Activated naive CD8-positive, alpha-beta T cell treated with anti-CD3 and anti-CD28 coated beads, Interleukin-2, amount 50 U/mL, for 24 hours (primary cell): ENCODE measurements at regions not wholly inside any gene's neighbourhood (a gene's known extent, or its start where the extent isn't known, plus 50 kb on each side); places are given as distances from the start of the nearest gene placed in this dataset.
"Not testable (repeated sequence)": the region's sequence is repeated elsewhere in the genome, so short reads cannot be mapped to it uniquely, and the experiment has no call there.

Experiments
- ATAC-seq: fragments of 150-1000 bp; cut with Tn5 transposase; one replicate; pipeline ENCODE4 v1.10.0; 2021
- DNase-seq: peaks from one replicate; pipeline ENCODE4 v3.0.0; 2021
- H3K27ac Mint-ChIP-seq: one replicate; pipeline ENCODE4 v1.8.0; 2021; ENCODE audit warnings: mild to moderate bottlenecking, mixed read lengths
- H3K27me3 Mint-ChIP-seq: one replicate; pipeline ENCODE4 v1.8.0; 2021; ENCODE audit warnings: mixed read lengths
- H3K36me3 Mint-ChIP-seq: one replicate; pipeline ENCODE4 v1.8.0; 2021; ENCODE audit warnings: low read depth, mixed read lengths
- H3K4me1 Mint-ChIP-seq: one replicate; pipeline ENCODE4 v1.8.0; 2021; ENCODE audit warnings: mixed read lengths
- H3K4me3 Mint-ChIP-seq: one replicate; pipeline ENCODE4 v1.8.0; 2021; ENCODE audit warnings: mild to moderate bottlenecking, moderate library complexity, mixed read lengths
- H3K9me3 Mint-ChIP-seq: one replicate; pipeline ENCODE4 v1.8.0; 2021; ENCODE audit warnings: mixed read lengths

GRCh38 chr18:56444201-56444600 lies 194.2 kb downstream of the TXNL1 start:
- Mint-ChIP-seq H3K4me1 (no peaks in the 10 kb centered on the region), H3K4me3 (no peak overlapping the region), H3K27me3 (no peaks in the 10 kb centered on the region), H3K27ac (no peak overlapping the region), H3K9me3 (peaks cover 7% of the 10 kb centered on the region), H3K36me3 (no peaks in the 10 kb centered on the region)
- ATAC-seq (no peak), DNase-seq (no peak)

DNA sequence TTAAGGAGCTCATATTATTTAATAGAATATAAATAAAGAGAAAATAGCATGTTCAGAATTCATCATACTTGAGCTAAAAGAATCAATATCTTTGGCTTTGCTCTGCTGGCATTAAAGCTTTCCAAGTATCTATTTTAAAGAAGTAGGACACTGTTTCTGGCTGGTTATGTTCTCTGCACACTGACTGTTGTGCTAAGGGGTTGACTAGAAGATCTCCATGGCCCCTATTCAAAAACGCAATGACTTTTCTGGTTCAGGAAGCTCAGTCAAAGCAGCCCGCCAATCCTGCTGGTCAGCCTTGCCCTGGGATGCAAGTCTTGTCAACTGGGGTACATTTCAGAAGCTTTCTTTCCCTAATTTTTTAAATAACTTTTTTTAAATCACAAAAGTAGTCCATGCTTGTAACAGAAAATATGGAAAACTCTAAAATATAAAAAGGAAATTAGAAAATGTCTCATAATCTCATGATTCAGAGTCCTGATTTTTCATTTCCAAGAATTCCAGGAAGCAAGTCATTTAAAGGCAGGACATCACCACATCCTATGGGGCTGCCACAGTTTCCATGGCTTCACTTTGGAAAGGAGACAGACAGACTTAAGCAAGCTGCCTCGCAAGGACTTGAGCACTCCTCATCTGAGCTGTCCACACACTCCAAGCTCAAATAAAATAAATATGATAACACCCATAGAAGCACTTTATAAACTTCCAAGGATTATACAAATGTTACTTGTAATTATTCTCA lies 195.1 kb downstream of the TXNL1 start:
- no peaks in the 10 kb centered on the region for H3K36me3 Mint-ChIP-seq
- DNase-seq: no peak

GRCh38 chr18:56438480-56438879 lies 199.9 kb downstream of the TXNL1 start:
- not testable (repeated sequence) for H3K9me3 Mint-ChIP-seq, DNase-seq, H3K4me1 Mint-ChIP-seq, H3K27me3 Mint-ChIP-seq, H3K36me3 Mint-ChIP-seq, H3K27ac Mint-ChIP-seq, ATAC-seq, H3K4me3 Mint-ChIP-seq

More for the DNA sequence above, 195.1 kb downstream of the TXNL1 start:
- Mint-ChIP-seq H3K4me3 (no peak overlapping the region), H3K4me1 (no peaks in the 10 kb centered on the region), H3K9me3 (peaks cover 7% of the 10 kb centered on the region), H3K27me3 (no peaks in the 10 kb centered on the region), H3K27ac (no peak overlapping the region)
- ATAC-seq: no peak

GRCh38 chr18:56436651-56437050 lies 201.7 kb downstream of the TXNL1 start:
- peaks cover 7% of the 10 kb centered on the region for H3K9me3 Mint-ChIP-seq
- H3K27ac Mint-ChIP-seq: no peak overlapping the region
- H3K4me1 Mint-ChIP-seq: no peaks in the 10 kb centered on the region
- no peak for DNase-seq
- no peak for ATAC-seq
- no peak overlapping the region for H3K4me3 Mint-ChIP-seq
- no peaks in the 10 kb centered on the region for H3K27me3 Mint-ChIP-seq
- no peaks in the 10 kb centered on the region for H3K36me3 Mint-ChIP-seq

DNA sequence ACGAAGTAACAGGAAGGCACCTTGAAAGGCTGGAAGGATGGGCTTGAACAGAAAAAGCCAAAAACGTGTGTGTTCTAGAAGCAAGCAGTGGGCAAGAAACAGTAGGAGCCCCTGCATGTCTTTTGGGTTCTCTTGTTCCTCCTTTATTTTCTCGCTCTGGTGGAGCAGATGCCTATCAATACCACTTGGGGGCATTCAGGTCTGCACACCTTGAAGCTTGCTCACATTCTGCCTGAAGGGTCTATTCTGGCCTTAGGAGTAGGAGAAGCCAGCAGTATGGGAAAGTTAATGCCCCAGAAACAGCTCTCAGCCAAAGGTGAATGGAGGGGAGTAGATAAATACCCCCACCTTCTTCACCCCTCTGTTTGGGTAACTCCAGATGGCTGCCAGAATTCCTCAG lies 204.5 kb downstream of the TXNL1 start:
- no peaks in the 10 kb centered on the region for H3K27me3 Mint-ChIP-seq
- no peaks in the 10 kb centered on the region for H3K36me3 Mint-ChIP-seq
- ATAC-seq (no peak), DNase-seq (no peak)
- H3K27ac Mint-ChIP-seq: no peak overlapping the region
- no peak overlapping the region for H3K4me3 Mint-ChIP-seq
- H3K4me1 Mint-ChIP-seq: no peaks in the 10 kb centered on the region
- H3K9me3 Mint-ChIP-seq: peaks cover 4% of the 10 kb centered on the region

DNA sequence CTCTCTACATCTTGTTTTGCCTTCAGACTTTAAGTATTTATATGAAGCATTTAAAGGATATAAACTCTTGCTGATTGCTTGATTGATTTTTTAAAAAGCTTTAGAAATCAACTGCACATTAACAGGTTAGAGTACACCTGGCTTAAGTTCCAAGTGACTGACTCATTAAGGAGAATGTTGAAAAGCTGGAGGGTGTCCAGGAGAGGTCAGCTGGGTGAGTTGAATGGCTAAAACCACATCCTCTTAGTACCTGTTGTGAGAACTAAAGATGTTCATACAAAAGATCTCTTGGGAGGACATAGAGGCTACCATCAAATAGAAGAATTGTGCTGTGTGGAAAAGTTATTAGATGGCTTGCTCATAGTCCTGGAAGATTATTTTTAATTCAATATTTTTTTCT lies 206.8 kb downstream of the TXNL1 start:
- H3K9me3 Mint-ChIP-seq: peaks cover 11% of the 10 kb centered on the region
- no peaks in the 10 kb centered on the region for H3K36me3 Mint-ChIP-seq
- H3K27ac Mint-ChIP-seq: no peak overlapping the region
- no peak for ATAC-seq
- no peak overlapping the region for H3K4me3 Mint-ChIP-seq
- no peak for DNase-seq
- H3K4me1 Mint-ChIP-seq: no peaks in the 10 kb centered on the region
- H3K27me3 Mint-ChIP-seq: no peaks in the 10 kb centered on the region

DNA sequence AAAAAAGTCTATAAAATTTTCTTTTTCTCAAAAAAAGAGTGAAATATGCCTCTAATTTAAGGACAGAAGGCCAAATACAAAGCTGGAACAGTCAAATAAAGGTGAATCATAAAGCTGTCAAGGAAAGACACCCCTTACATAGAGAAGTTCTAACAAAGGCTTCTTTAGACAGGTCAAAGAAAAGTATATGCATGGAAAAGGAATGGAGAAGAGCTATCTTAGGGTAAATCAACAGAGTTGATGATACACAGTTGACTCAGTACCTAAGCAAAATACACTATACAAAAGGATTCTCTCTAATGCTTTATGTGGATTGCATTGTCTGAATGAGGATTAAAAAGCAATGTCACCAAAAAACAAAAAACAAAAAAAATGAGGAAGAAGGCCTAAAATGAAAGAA lies 214.8 kb downstream of the TXNL1 start:
- Mint-ChIP-seq H3K36me3 (no peaks in the 10 kb centered on the region), H3K27ac (no peak overlapping the region), H3K27me3 (peaks cover 4% of the 10 kb centered on the region), H3K9me3 (peaks cover 15% of the 10 kb centered on the region), H3K4me1 (no peaks in the 10 kb centered on the region), H3K4me3 (no peak overlapping the region)
- ATAC-seq: no peak
- DNase-seq: no peak

- H3K27me3 Mint-ChIP-seq: peaks cover 4% of the 10 kb centered on the region
- no peak overlapping the region for H3K4me3 Mint-ChIP-seq
- ATAC-seq (no peak), DNase-seq (no peak)
- no peaks in the 10 kb centered on the region for H3K36me3 Mint-ChIP-seq
- H3K4me1 Mint-ChIP-seq: no peaks in the 10 kb centered on the region
- H3K9me3 Mint-ChIP-seq: peaks cover 10% of the 10 kb centered on the region
- H3K27ac Mint-ChIP-seq: no peak overlapping the region
Measured at GRCh38 chr18:56421647-56422046, 216.7 kb downstream of the TXNL1 start.

DNA sequence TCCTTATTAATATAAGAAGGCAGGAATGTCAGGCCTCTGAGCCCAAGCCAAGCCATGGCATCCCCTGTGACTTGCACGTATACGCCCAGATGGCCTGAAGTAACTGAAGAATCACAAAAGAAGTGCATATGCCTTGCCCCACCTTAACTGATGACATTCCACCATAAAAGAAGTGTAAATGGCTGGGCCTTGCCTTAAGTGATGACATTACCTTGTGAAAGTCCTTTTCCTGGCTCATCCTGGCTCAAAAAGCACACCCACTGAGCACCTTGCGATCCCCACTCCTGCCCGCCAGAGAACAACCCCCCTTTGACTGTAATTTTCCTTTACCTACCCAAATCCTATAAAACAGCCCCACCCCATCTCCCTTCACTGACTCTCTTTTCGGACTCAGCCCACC lies 217.5 kb downstream of the TXNL1 start:
- not testable (repeated sequence) for H3K4me1 Mint-ChIP-seq, H3K27me3 Mint-ChIP-seq, ATAC-seq, DNase-seq, H3K27ac Mint-ChIP-seq, H3K4me3 Mint-ChIP-seq, H3K36me3 Mint-ChIP-seq, H3K9me3 Mint-ChIP-seq

DNA sequence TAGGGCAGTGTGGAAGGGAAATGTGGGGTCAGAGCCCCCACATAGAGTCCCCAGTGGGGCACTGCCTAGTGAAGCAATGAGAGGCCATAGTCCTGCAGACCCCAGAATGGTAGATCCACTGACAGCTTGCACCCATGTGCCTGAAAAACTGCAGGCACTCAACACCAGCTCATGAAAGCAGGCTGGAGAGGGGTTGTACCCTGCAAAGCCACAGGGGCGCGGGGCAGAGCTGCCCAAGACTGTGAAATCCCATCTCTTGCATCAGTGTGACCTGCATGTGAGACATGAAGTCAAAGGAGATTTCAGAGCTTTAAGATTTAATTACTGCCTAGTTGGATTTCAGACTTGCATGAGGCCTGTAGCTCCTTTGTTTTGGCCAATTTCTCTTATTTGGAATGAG lies 224.0 kb downstream of the TXNL1 start:
- no peak for ATAC-seq
- Mint-ChIP-seq H3K4me1 (no peaks in the 10 kb centered on the region), H3K9me3 (peaks cover 26% of the 10 kb centered on the region), H3K27ac (no peak overlapping the region), H3K36me3 (no peaks in the 10 kb centered on the region), H3K27me3 (no peaks in the 10 kb centered on the region), H3K4me3 (no peak overlapping the region)
- DNase-seq: no peak

DNA sequence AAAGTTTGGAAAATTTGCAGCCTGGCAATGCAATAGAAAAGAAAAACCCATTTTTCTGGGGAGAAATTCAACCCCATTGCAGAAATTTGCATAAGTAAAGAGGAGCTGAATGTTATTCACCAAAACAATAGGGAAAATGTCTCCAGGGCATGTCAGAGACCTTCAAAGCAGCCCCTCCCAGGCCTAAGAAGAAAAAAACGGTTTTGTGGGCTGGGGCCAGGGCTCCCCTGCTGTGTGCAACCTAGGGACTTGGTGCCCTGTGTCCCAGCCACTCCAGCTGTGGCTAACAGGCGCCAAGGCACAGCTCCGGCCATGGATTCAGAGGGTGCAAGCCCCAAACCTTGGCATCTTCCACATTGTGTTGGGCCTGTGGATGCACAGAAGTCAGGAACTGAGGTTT lies 224.5 kb downstream of the TXNL1 start:
- no peaks in the 10 kb centered on the region for H3K4me1 Mint-ChIP-seq
- no peaks in the 10 kb centered on the region for H3K36me3 Mint-ChIP-seq
- H3K4me3 Mint-ChIP-seq: no peak overlapping the region
- no peak overlapping the region for H3K27ac Mint-ChIP-seq
- DNase-seq (no peak), ATAC-seq (no peak)
- H3K9me3 Mint-ChIP-seq: peaks cover 26% of the 10 kb centered on the region
- no peaks in the 10 kb centered on the region for H3K27me3 Mint-ChIP-seq

GRCh38 chr18:56412951-56413350 lies 225.4 kb downstream of the TXNL1 start:
- H3K4me3 Mint-ChIP-seq: no peak overlapping the region
- ATAC-seq: no peak
- no peaks in the 10 kb centered on the region for H3K27me3 Mint-ChIP-seq
- no peaks in the 10 kb centered on the region for H3K4me1 Mint-ChIP-seq
- no peaks in the 10 kb centered on the region for H3K36me3 Mint-ChIP-seq
- no peak for DNase-seq
- H3K9me3 Mint-ChIP-seq: peaks cover 26% of the 10 kb centered on the region
- no peak overlapping the region for H3K27ac Mint-ChIP-seq

DNA sequence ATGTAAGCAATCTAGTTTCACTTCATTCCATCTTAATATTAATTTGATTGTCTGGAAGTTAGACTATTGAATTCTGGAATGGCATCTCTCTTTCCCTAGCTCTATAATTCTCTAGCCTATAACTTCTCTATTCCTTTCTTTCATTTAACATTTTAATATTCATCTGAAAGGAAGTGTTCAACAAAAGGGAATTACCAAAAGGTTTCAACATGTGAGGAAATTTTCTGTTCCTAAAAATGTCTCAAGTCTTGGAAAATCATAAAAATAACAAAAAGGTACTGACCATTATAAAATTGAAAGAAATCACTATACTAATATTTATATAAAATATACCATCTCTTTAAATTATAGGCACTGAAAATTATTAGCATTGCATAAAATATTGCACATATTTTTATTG lies 228.7 kb downstream of the TXNL1 start:
- no peaks in the 10 kb centered on the region for H3K4me1 Mint-ChIP-seq
- H3K4me3 Mint-ChIP-seq: no peak overlapping the region
- ATAC-seq (no peak), DNase-seq (no peak)
- no peaks in the 10 kb centered on the region for H3K36me3 Mint-ChIP-seq
- H3K27me3 Mint-ChIP-seq: no peaks in the 10 kb centered on the region
- peaks cover 20% of the 10 kb centered on the region for H3K9me3 Mint-ChIP-seq
- H3K27ac Mint-ChIP-seq: no peak overlapping the region

DNA sequence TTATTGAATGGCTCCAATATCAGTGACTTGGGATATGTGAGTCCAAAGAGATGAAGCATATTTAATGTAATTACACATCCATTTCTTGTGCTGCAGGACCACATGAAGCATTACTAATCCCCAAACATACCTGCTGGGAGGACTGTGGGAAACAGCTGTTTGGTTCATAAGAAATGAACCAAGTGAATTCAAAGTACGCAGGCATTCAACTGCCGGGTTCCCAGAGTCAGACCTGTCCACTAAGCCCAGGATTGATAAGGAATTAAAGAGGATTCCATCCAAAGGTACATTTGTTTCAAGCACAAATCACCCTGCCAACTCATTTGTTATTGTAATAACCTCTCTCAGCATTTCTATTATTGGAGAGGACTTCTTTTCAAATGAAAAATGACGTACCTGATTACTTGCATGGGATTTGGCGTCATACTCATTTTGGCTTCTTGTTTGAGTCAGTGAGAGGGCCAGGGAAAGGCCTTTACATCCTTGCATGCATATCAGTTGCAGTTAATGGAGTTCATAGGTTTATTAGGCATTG lies 230.7 kb downstream of the TXNL1 start:
- no peak for DNase-seq
- no peaks in the 10 kb centered on the region for H3K27me3 Mint-ChIP-seq
- H3K36me3 Mint-ChIP-seq: no peaks in the 10 kb centered on the region
- H3K4me1 Mint-ChIP-seq: no peaks in the 10 kb centered on the region
- H3K9me3 Mint-ChIP-seq: peaks cover 7% of the 10 kb centered on the region
- no peak for ATAC-seq
- H3K27ac Mint-ChIP-seq: no peak overlapping the region
- H3K4me3 Mint-ChIP-seq: no peak overlapping the region

DNA sequence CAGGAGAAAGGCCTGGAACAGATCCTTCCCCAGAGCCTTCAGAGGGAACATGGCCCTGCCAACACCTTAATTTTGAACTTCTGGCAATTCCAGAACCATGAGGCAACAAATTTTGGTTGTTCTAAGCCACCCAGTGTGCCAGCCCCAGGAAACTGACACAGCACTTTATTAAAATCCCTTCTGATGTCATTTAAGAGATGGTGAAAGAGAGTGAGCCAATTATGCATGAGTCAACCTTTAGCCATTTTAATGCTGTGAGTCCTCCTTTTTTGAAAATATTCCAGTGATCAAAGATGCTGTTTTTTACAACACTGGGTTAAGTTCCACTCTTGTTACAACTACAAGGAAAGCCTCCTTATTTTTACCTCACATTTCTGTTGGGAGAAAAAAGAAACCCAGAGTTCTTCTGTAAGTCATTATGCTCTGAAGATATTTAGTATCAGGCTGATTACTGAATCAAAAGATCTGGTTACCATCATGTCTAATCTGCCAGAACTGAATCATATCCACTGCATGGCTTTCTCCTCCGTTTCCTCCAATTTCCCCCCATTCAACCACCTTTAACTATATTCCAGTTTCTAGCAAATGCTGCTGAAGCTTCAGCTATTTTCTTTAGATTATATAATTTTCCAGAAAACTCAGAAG lies 235.4 kb downstream of the TXNL1 start:
- no peaks in the 10 kb centered on the region for H3K27me3 Mint-ChIP-seq
- DNase-seq: no peak
- H3K27ac Mint-ChIP-seq: no peak overlapping the region
- no peaks in the 10 kb centered on the region for H3K36me3 Mint-ChIP-seq
- no peak overlapping the region for H3K4me3 Mint-ChIP-seq
- H3K4me1 Mint-ChIP-seq: no peaks in the 10 kb centered on the region
- no peaks in the 10 kb centered on the region for H3K9me3 Mint-ChIP-seq
- no peak for ATAC-seq
